PC-9 (cell line): ENCODE measurements at regions not wholly inside any gene's neighbourhood (a gene's known extent, or its start where the extent isn't known, plus 50 kb on each side); places are given as distances from the start of the nearest gene placed in this dataset.

Experiments
- EZH2 ChIP-seq: fragments of 200-600 bp; sonication (generic); IDR thresholded peaks from 2 replicates; pipeline ENCODE4 v1.8.0; 2017; ENCODE audit warnings: antibody characterized with exemption, low read depth
- TF ChIP-seq, protein P1 (sequence below): fragments of 200-600 bp; sonication (generic); conservative IDR thresholded peaks from 2 replicates; pipeline ENCODE4 v1.6.1; 2017; ENCODE audit warnings: mixed run types, antibody characterized with exemption, mild to moderate bottlenecking, moderate library complexity

GRCh38 chr12:111295176-111295575, 73.7 kb downstream of the PHETA1 start:
- TF ChIP-seq, protein P1, sequence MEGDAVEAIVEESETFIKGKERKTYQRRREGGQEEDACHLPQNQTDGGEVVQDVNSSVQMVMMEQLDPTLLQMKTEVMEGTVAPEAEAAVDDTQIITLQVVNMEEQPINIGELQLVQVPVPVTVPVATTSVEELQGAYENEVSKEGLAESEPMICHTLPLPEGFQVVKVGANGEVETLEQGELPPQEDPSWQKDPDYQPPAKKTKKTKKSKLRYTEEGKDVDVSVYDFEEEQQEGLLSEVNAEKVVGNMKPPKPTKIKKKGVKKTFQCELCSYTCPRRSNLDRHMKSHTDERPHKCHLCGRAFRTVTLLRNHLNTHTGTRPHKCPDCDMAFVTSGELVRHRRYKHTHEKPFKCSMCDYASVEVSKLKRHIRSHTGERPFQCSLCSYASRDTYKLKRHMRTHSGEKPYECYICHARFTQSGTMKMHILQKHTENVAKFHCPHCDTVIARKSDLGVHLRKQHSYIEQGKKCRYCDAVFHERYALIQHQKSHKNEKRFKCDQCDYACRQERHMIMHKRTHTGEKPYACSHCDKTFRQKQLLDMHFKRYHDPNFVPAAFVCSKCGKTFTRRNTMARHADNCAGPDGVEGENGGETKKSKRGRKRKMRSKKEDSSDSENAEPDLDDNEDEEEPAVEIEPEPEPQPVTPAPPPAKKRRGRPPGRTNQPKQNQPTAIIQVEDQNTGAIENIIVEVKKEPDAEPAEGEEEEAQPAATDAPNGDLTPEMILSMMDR, result no peak
- no peak for TF ChIP-seq EZH2
